ENCODE measurements at regions not wholly inside any gene's neighbourhood (a gene's known extent, or its start where the extent isn't known, plus 50 kb on each side); places are given as distances from the start of the nearest gene placed in this dataset.

GRCh38 chr6:122297010-122297409 is 102.4 kb upstream of the HSF2 start:
- TF ChIP-seq CTCF (IDR thresholded peaks at IDR 0.05) (no peak), EP300 (IDR thresholded peaks at IDR 0.05) (no peak)

Data from tibial nerve (tissue), 4 donors.